Right lobe of liver (tissue), 6 donors: ENCODE measurements at regions not wholly inside any gene's neighbourhood (a gene's known extent, or its start where the extent isn't known, plus 50 kb on each side); places are given as distances from the start of the nearest gene placed in this dataset.

Source experiments
- ATAC-seq, 4 donors: fragments of 200-7000 bp; cut with Tn5 transposase; one replicate each; pipeline ENCODE4 v1.9.1; 2020; ENCODE audit warnings: mild to moderate bottlenecking in 4 of 4, moderate library complexity in 4 of 4
- DNase-seq, 3 donors: peaks; one replicate each; pipeline ENCODE4 v3.0.0-alpha.2; 2020
- H3K27ac ChIP-seq, 3 donors: fragments of 200-600 bp; one replicate each; pipeline ENCODE4 v1.8.0; 2022
- H3K27me3 ChIP-seq, 2 donors: fragments of 200-600 bp; one replicate each; pipeline ENCODE4 v1.8.0; 2022
- H3K36me3 ChIP-seq, 4 donors: fragments of 200-600 bp; sonication (generic) in 1 of 4; one replicate each; pipeline versions ENCODE4 v1.5.1 to v1.8.0; 2017 to 2022; ENCODE audit warnings: control low read depth in 1 of 4
- H3K4me1 ChIP-seq, 4 donors: fragments of 200-600 bp; sonication (generic) in 1 of 4; one replicate each; pipeline versions ENCODE4 v1.5.1 to v1.8.0; 2017 to 2022; ENCODE audit warnings: control low read depth in 1 of 4
- H3K4me3 ChIP-seq, 3 donors: fragments of 200-600 bp; one replicate each; pipeline ENCODE4 v1.8.0; 2022
- H3K9me3 ChIP-seq, 4 donors: fragments of 200-600 bp; sonication (generic) in 1 of 4; one replicate each; pipeline versions ENCODE4 v1.5.1 to v1.8.0; 2017 to 2022; ENCODE audit warnings: control low read depth in 1 of 4
- CTCF ChIP-seq, 4 donors: fragments of 200-600 bp in 3 of 4; fragments of 450-650 bp in 1 of 4; IDR thresholded peaks; one replicate each; pipeline versions ENCODE4 v1.5.1 to v1.8.0; 2016 to 2022; ENCODE audit warnings: antibody characterized with exemption in 4 of 4, mild to moderate bottlenecking in 2 of 4
- POLR2A ChIP-seq: fragments of 450-650 bp; IDR thresholded peaks from one replicate; pipeline ENCODE4 v1.6.1; 2017; ENCODE audit warnings: antibody characterized with exemption, mild to moderate bottlenecking
- WGBS: methylation state at CpG from one replicate; pipeline ENCODE4 v1.1.6; 2018; ENCODE audit warnings: low coverage, low lambda C conversion rate; ENCODE audit not compliant: insufficient coverage; ENCODE audit errors: missing lambda C conversion rate; 5-methylcytosine and 5-hydroxymethylcytosine counted together
- intact Hi-C, 2 donors: fragments of 100-400 bp; cut with DNase I; formaldehyde crosslinking; loops; one replicate each; pipeline versions ENCODE4 v1.11.2 to v1.14.1; 2022
- donor health status: DM: no; HTN: yes; CAD: no.
- donor health status: DM: no; HTN: no; CAD: no.
- donor health status: DM: no; HTN: no; CAD: no.
- donor health status: DM: no; HTN: yes; CAD: no.
- donor health status: DM: no; HTN: yes; CAD: no.

- DNase-seq (no peak), ATAC-seq (no peak)
- intact Hi-C loops = no loop called here
- Histone ChIP-seq H3K27me3 (no peaks in the 10 kb centered on the region), H3K36me3 (no peaks in the 10 kb centered on the region), H3K27ac (no peak overlapping the region), H3K4me3 (no peak overlapping the region), H3K9me3 (no peaks in the 10 kb centered on the region), H3K4me1 (no peaks in the 10 kb centered on the region)
- TF ChIP-seq POLR2A (no peak), CTCF (IDR thresholded peaks at IDR 0.05) (no peak)
- WGBS = 60% methylated on average over 4 of the region's 4 CpGs
Measured at GRCh38 chr1:215484171-215484939, 82.7 kb upstream of the KCTD3 start.

- 70% methylated on average over 1 of the region's 1 CpG for WGBS
- Histone ChIP-seq H3K27ac (no peak overlapping the region), H3K36me3 (no peaks in the 10 kb centered on the region), H3K4me1 (no peaks in the 10 kb centered on the region), H3K27me3 (no peaks in the 10 kb centered on the region), H3K9me3 (no peaks in the 10 kb centered on the region), H3K4me3 (no peak overlapping the region)
- no peak for DNase-seq
- intact Hi-C loops = no loop called here
- ATAC-seq = no peak
- TF ChIP-seq CTCF (IDR thresholded peaks at IDR 0.05) (no peak), POLR2A (no peak)
Measured at GRCh38 chr1:215487466-215487865, 79.6 kb upstream of the KCTD3 start.

GRCh38 chr1:215488850-215489249, 78.3 kb upstream of the KCTD3 start:
- TF ChIP-seq CTCF (IDR thresholded peaks at IDR 0.05) (no peak), POLR2A (no peak)
- Histone ChIP-seq H3K27me3 (no peaks in the 10 kb centered on the region), H3K4me1 (no peaks in the 10 kb centered on the region), H3K9me3 (no peaks in the 10 kb centered on the region), H3K27ac (no peak overlapping the region), H3K36me3 (no peaks in the 10 kb centered on the region), H3K4me3 (no peak overlapping the region)
- ATAC-seq (no peak), DNase-seq (no peak)
- 10% methylated on average over 1 of the region's 1 CpG for WGBS
- intact Hi-C loops = no loop called here

GRCh38 chr1:215489771-215490565, 77.1 kb upstream of the KCTD3 start:
- no peaks in the 10 kb centered on the region for H3K4me1 ChIP-seq
- DNase-seq = no peak

More at GRCh38 chr1:215489771-215490565, 77.1 kb upstream of the KCTD3 start:
- Histone ChIP-seq H3K27me3 (no peaks in the 10 kb centered on the region), H3K36me3 (no peaks in the 10 kb centered on the region), H3K27ac (no peak overlapping the region), H3K9me3 (no peaks in the 10 kb centered on the region), H3K4me3 (no peak overlapping the region)
- intact Hi-C loops = no loop called here
- WGBS = 53% methylated on average over 3 of the region's 3 CpGs
- no peak for ATAC-seq
- TF ChIP-seq POLR2A = no peak
- TF ChIP-seq CTCF (IDR thresholded peaks at IDR 0.05) = no peak
